Activated T-helper 17 cell treated with anti-CD3 and anti-CD28 coated beads, Interleukin-2, amount 50 U/mL, for 72 hours (primary cell): ENCODE measurements at regions not wholly inside any gene's neighbourhood (a gene's known extent, or its start where the extent isn't known, plus 50 kb on each side); places are given as distances from the start of the nearest gene placed in this dataset.
A peak's percentile ranks its signal among the peaks of the same experiment; 100 is the strongest.
"Not testable (repeated sequence)": the region's sequence is repeated elsewhere in the genome, so short reads cannot be mapped to it uniquely, and the experiment has no call there.

ENCODE experiments used
- ATAC-seq: fragments of 150-1000 bp; cut with Tn5 transposase; replicated peaks from 2 replicates; pipeline ENCODE4 v1.10.0; 2021; ENCODE audit warnings: mild to moderate bottlenecking, moderate library complexity
- H3K27ac Mint-ChIP-seq: one replicate; pipeline ENCODE4 v1.8.0; 2022; ENCODE audit warnings: mixed read lengths
- H3K27me3 Mint-ChIP-seq: one replicate; pipeline ENCODE4 v1.8.0; 2022; ENCODE audit warnings: mixed read lengths
- H3K36me3 Mint-ChIP-seq: one replicate; pipeline ENCODE4 v1.8.0; 2022; ENCODE audit warnings: low read depth, mild to moderate bottlenecking, mixed read lengths
- H3K4me1 Mint-ChIP-seq: one replicate; pipeline ENCODE4 v1.8.0; 2022; ENCODE audit warnings: mixed read lengths
- H3K4me3 Mint-ChIP-seq: one replicate; pipeline ENCODE4 v1.8.0; 2022; ENCODE audit warnings: mild to moderate bottlenecking, mixed read lengths
- H3K9me3 Mint-ChIP-seq: one replicate; pipeline ENCODE4 v1.8.0; 2022; ENCODE audit warnings: mixed read lengths

DNA sequence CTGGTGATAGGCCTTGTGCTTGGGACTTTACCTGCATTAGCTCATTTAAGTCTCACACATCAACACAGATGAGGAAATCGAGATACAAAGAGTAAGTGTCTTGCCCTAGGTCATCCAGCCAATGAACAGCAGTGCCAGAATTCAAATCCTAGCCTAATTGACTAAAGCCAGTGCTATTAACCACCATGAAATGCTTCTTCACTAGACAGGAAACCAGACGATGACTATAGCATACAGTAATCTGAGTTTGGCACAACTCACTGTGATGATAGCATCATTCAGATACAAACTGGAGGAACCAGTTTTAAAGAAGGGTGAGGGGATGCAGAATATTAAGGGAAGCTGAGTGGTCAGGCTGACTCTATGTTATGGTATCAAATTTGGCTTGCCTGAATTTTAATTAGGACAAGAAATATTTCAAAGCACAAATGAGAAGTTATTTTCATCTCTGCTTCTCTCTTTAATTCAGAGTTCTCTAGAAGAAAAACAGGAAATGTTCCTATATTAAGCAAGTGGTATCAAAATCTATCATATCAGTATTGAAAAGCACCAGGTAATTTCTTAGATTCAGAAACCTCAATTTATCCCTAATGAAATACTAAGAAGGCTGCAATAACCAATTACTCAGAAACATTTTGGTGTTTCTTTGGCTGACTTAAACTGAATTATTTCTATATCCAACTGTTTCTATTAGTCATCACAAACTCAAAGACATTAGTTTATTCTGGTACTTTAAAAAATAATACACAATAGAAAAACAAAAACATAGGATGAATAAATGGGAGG is 147.0 kb upstream of the RASA1 start:
- Mint-ChIP-seq H3K4me1 (peaks cover 34% of the 10 kb centered on the region), H3K36me3 (no peaks in the 10 kb centered on the region), H3K27ac (peak overlapping the region; percentile 68), H3K4me3 (peak overlapping the region; percentile 46), H3K9me3 (no peaks in the 10 kb centered on the region), H3K27me3 (no peaks in the 10 kb centered on the region)
- ATAC-seq, result peak; percentile 83

DNA sequence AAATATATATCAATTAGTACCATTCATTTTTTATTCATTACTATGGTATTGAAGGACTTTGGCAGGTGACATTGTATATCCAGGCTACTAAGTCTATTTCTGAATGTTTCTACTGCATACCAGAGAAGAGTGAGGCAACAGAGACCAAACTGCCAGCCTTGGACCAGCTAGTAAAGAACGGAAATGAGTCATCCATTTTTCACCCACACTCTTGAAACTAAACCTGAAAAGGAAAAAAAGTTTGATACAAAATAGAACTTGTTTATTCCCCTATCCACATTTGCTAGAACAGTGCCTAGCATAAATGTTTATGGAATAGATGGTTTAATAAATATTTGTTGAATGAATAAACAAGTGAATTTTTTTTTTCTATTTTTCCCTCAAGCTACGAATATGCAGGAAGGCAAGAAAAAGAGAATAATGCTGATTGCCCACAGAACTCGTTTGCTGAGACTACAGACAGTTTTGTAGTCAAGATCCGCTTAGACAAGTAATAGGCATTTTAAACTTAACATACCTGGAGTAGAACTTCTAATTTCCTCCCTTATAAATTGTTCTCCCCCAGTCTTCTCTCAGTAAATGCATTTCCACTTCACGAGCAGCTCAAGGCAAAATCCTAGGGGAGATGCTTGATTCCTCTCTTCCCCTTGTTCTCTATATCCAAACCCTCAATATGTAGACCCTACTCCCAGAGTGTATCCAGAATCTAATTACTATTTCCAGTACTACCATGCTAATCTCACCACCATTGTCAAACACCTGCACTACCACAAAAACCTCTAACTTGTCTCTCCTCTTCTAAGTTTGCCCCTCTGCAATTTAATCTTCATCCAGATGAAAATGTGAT is 146.2 kb upstream of the RASA1 start:
- ATAC-seq, result peak; percentile 65
- Mint-ChIP-seq H3K4me1 (peaks cover 34% of the 10 kb centered on the region), H3K36me3 (no peaks in the 10 kb centered on the region), H3K4me3 (peak overlapping the region; percentile 46), H3K27me3 (no peaks in the 10 kb centered on the region), H3K9me3 (no peaks in the 10 kb centered on the region), H3K27ac (peak overlapping the region; percentile 68)

DNA sequence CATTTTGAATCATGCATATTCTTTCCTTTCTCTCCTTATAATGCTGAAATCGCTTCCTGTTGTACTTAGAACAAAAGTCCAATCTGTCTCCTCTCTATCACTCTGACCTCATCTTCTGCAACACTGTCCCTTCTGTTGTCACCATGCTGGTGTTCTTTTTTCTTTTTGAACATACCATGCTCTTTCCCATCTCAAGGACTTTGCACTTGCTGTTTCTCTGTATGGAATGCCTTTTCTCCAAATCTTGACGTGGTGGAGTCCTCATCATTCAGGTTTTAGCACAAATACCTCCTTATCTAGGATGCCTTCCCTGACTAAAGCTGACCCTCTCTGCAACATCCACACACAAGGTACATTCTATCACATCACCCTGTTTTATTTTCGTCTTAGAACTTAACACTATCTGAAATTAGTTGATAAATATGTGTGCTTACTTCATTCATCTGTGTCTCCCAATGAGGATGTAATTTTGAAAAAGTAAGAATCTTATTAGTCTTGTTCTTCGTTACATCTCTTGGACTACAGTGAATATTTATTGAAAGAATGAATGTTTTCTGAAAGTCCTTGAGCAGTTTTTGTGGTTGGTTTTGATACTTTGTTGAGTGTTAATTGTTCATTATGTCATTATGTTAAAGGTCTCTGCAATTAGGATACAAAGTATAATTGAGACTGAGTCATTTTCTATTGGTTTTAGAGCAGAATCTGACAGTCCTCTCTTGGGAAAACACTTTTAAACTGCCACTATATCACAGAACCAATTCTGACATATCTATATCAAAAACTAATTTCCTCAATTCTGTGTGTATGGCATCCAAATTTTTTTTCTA is 145.3 kb upstream of the RASA1 start:
- Mint-ChIP-seq H3K9me3 (no peaks in the 10 kb centered on the region), H3K4me1 (peaks cover 29% of the 10 kb centered on the region), H3K27me3 (no peaks in the 10 kb centered on the region), H3K4me3 (peak overlapping the region; percentile 46), H3K36me3 (no peaks in the 10 kb centered on the region), H3K27ac (peak overlapping the region; percentile 68)
- ATAC-seq, result peak; percentile 8

DNA sequence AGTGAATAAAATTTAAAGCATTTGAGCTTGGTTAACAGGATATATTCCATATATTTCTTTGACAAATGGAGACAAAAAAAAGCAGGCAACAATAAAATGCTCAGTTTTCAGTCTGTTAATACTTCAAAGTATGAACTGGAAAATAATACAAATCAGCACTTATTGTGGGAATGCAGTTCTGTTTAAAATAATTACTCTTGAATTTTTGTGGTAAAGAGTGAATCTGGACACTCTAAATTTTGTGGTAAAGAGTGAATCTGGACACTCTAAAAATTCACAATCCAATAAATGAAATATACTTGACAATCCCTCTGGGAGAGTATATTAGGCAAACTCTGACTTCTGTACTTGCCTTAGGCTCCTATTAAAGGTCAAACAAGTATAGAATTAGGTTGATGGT is 141.9 kb upstream of the RASA1 start:
- Mint-ChIP-seq H3K36me3 (no peaks in the 10 kb centered on the region), H3K27ac (no peak overlapping the region), H3K4me1 (peaks cover 21% of the 10 kb centered on the region), H3K9me3 (no peaks in the 10 kb centered on the region), H3K4me3 (no peak overlapping the region), H3K27me3 (no peaks in the 10 kb centered on the region)
- ATAC-seq, result no peak

DNA sequence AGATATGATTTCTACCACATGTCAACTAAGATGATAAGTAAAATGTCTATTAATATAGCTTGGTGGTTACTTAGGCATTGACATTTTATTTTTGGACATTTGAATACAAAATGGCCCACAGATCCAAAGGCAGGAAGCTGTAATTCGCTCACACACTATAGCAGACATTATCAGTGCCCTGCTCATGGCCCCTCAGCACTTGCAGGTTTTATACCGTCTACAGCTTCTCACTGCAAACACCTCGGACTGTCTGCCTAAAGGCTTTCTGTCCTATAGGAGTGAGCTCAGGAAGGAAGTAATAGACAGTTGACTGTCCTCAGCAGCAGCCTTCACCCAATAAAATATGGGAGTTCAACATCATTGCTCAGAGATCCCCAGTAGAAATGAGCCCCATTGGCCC is 140.8 kb upstream of the RASA1 start:
- Mint-ChIP-seq H3K9me3 (no peaks in the 10 kb centered on the region), H3K27ac (peak overlapping the region; percentile 57), H3K4me1 (peaks cover 17% of the 10 kb centered on the region), H3K4me3 (peak overlapping the region; percentile 34), H3K27me3 (no peaks in the 10 kb centered on the region), H3K36me3 (no peaks in the 10 kb centered on the region)
- ATAC-seq, result no peak

DNA sequence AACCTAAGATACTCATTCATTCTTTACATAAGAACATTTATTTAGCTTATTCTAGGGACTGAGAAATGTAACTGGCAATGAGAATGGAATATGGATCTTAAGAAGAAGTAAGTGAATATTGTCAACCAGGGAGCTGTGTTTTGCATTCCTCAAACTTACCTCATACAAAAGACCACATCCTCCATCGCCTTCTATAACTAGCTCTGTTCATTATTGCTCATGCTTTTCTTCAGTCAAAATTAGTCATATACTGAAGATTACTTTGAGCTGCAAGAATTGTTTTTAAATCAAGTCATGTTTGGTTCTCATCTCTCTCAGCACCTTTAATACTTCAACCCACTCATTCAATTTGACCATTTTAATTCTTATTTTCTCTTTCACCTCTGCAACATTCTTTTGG is 140.3 kb upstream of the RASA1 start:
- ATAC-seq, result peak; percentile 94
- Mint-ChIP-seq H3K4me1 (peaks cover 11% of the 10 kb centered on the region), H3K27me3 (no peaks in the 10 kb centered on the region), H3K36me3 (no peaks in the 10 kb centered on the region), H3K4me3 (peak overlapping the region; percentile 34), H3K27ac (peak overlapping the region; percentile 57), H3K9me3 (no peaks in the 10 kb centered on the region)

DNA sequence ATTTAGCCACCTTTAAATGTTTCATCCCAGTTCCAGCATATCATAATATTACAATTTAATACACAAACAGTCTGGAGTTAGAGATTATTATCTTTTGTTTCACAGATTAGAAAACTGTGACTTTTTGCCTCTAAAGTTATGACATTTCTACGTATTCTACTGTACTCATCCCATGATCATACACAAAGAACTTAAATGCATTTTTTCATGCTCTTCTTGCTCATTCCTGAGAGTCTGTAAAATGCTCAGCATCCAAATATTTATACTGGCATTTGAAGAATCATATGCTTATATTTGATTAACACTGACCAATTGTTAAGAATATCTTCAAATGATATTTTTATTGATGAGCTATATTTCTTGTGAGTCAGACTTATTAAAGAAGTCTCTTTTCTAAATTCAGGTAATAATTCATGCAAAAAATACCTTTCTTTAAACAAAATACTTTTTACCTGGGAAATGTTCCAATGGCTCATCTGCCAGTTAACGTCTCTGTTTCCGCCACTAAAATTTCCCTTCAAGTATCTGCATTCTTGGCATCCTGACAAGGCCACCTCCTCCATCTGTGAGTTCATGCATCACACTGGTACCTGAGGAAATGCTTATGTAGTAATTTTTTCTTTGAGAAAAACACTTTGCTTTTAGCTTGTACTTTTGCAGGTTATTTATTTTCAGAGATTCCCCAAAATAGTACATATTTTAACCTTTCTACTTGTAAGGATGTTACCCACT is 139.6 kb upstream of the RASA1 start:
- Mint-ChIP-seq H3K9me3 (no peaks in the 10 kb centered on the region), H3K27ac (no peak overlapping the region), H3K27me3 (no peaks in the 10 kb centered on the region), H3K4me3 (peak overlapping the region; percentile 34), H3K36me3 (no peaks in the 10 kb centered on the region), H3K4me1 (peaks cover 9% of the 10 kb centered on the region)
- no peak for ATAC-seq

DNA sequence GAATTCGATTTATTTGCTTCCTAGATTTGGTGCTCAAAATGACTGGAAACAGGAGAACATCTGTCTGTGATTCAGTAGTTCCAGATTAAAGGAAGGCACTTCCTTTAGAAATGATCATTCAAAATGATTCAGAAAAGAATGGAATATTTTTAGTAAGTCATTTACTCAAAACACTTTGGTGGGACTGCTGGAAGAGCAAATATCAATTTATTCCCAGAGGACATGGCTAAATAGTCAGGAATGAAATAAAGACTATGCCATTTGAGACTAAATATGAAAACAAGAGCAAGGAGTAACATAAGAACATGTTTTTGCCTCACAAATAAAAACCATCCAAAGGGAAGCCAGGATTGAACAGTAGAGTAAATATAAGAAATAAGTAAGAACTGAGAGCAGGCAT is 138.6 kb upstream of the RASA1 start:
- H3K4me1 Mint-ChIP-seq, result peaks cover 9% of the 10 kb centered on the region
- H3K9me3 Mint-ChIP-seq, result no peaks in the 10 kb centered on the region
- no peak overlapping the region for H3K27ac Mint-ChIP-seq
- H3K27me3 Mint-ChIP-seq, result no peaks in the 10 kb centered on the region
- ATAC-seq, result no peak
- no peaks in the 10 kb centered on the region for H3K36me3 Mint-ChIP-seq
- H3K4me3 Mint-ChIP-seq, result no peak overlapping the region

DNA sequence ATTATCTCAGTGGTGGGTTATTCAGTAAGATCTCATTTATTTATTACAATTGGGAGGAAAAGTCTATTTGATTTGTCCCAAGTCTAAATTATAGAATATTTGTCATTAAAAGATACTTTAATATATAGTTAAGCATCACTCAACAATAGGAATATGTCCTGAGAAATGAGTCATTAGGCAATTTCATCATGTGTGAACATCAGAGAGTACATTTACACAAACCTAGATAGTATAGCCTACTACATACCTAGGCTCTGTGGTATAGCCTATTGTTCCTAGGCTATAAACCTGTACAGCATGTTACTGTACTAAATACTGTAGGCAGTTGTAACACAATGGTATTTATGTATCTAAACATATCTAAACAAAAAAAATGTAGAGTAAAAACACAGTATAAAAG is 135.0 kb upstream of the RASA1 start:
- Mint-ChIP-seq H3K4me1 (peaks cover 2% of the 10 kb centered on the region), H3K27me3 (no peaks in the 10 kb centered on the region), H3K27ac (no peak overlapping the region), H3K9me3 (peaks cover 4% of the 10 kb centered on the region), H3K36me3 (no peaks in the 10 kb centered on the region), H3K4me3 (no peak overlapping the region)
- ATAC-seq, result no peak

DNA sequence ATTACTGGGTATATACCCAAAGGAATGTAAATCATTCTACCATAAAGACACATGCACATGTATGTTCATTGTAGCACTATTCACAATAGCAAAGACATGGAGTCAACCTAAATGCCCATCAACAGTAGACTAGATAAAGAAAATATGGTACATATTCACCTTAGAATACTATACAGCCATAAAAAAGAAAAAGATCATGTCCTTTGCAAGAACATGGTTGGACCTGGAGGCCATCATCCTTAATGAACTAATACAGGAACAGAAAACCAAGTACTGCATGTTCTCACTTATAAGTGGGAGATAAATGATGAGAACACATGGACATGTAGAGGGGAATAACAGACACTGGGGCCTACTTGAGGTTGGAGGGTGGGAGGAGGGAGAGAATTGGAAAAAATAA is 133.2 kb upstream of the RASA1 start:
- H3K27ac Mint-ChIP-seq, H3K4me1 Mint-ChIP-seq, ATAC-seq: not testable (repeated sequence)

DNA sequence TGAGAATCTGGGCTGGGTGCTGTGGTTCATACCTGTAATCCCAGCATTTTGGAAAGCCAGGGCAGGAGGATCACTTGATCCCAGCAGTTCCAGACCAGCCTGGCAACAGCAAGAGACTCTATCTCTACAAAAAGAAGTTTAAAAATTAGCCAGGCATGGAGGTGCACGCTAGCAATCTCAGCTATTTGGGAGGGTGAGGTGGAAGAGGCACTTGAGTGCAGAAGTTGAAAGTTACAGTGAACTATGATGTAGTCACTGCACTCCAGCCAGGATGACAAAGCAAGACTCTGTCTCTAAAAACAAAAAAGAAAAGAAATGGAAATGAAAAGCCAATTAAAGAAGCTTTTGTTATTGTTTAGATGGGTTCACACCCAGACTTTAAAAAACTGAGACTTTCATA is 131.6 kb upstream of the RASA1 start:
- no peak overlapping the region for H3K27ac Mint-ChIP-seq
- no peak overlapping the region for H3K4me3 Mint-ChIP-seq
- no peak for ATAC-seq
- H3K36me3 Mint-ChIP-seq, result no peaks in the 10 kb centered on the region
- H3K9me3 Mint-ChIP-seq, result peaks cover 4% of the 10 kb centered on the region
- H3K27me3 Mint-ChIP-seq, result no peaks in the 10 kb centered on the region
- H3K4me1 Mint-ChIP-seq, result no peaks in the 10 kb centered on the region

More for the DNA sequence above, 133.2 kb upstream of the RASA1 start:
- not testable (repeated sequence) for H3K4me3 Mint-ChIP-seq, H3K36me3 Mint-ChIP-seq, H3K27me3 Mint-ChIP-seq, H3K9me3 Mint-ChIP-seq

DNA sequence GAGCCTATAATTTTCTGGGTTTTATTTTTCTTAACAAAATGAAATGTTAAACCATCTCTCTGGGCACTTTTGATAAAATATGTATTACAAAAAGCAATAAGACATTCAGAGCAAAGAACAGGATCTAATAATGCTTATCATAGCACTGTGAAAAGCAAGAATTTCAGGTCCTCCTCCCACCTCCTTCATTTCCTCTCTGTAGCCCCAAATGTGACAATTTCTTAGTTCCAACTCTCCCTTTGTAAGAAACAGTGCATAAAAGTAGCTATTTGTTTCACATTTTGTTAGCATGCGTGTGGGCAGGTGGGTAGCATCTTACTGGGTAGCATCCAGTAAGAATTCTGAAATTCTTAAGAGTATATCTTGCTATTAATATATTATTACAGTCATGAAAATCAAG is 130.9 kb upstream of the RASA1 start:
- Mint-ChIP-seq H3K36me3 (no peaks in the 10 kb centered on the region), H3K4me1 (no peaks in the 10 kb centered on the region), H3K9me3 (peaks cover 4% of the 10 kb centered on the region), H3K4me3 (no peak overlapping the region), H3K27me3 (no peaks in the 10 kb centered on the region), H3K27ac (no peak overlapping the region)
- ATAC-seq, result no peak

DNA sequence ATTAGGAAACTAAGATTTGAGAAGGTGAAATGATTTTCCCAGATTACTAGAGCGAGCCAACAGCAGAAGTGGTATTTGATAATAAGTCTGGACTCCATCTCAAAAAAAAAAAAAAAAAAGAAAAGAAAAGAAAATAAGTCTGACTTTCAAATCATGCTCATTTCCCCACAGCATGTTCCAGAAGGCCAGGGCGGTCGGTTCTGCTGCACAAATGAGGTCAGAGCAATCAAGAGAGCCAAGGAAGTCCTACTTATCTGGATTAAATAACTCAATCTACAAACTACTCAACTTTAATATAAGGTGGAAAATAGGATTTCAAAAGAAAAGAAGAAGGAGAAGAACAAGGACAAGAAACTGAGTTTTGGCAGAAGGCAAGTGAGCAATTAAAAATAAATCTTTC is 130.4 kb upstream of the RASA1 start:
- Mint-ChIP-seq H3K4me1 (no peaks in the 10 kb centered on the region), H3K9me3 (peaks cover 4% of the 10 kb centered on the region), H3K36me3 (no peaks in the 10 kb centered on the region), H3K27me3 (no peaks in the 10 kb centered on the region), H3K4me3 (no peak overlapping the region), H3K27ac (no peak overlapping the region)
- ATAC-seq, result no peak
